ENCODE measurements at regions not wholly inside any gene's neighbourhood (a gene's known extent, or its start where the extent isn't known, plus 50 kb on each side); places are given as distances from the start of the nearest gene placed in this dataset.
"Not testable (repeated sequence)": the region's sequence is repeated elsewhere in the genome, so short reads cannot be mapped to it uniquely, and the experiment has no call there.

DNA sequence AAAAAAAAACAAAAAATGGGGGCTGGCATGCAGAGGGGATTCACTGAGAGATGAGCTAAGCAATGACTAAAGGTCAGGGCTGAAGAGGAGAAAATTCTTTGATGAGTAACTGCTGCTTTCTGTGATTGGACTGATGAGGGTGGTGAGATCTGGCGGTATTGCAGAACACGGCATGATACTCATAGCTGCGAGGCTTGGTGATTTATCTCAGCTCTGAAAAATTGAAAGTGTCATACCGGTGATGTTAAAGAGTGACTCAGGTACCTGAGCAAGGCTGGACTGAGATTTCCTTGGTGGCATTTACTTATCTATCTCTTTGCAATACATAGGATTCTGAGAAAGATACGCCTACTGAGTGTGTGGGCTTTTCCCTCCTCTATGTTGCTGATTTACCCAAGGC, 204.1 kb upstream of the DDX53 start:
- no peak for DNase-seq (ENCODE audit: low read depth)

- peak; percentile 85 for DNase-seq (ENCODE audit: low read depth)
Observed at GRCh38 chrX:22800360-22800759, 199.4 kb upstream of the DDX53 start.

GRCh38 chrX:22800806-22801205, 199.0 kb upstream of the DDX53 start:
- DNase-seq (ENCODE audit: low read depth), result peak; percentile 23

DNA sequence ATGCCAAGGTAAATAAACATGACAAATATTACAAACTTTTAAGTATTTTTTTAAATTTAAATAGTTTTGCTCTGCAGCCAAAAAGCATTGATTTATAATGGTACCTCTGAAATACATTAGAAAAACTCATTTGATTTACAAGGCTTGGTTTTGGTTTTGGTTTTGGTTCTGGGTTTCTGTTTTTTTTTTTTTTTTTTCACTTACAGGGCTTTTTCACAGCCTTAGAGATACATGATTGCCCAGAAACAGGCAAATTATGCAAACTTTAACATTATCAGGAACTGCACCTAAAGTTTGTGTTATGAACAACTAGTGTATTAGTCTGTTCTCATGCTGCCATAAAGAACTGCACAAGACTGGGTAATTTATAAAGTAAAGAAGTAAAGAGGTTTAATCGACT, 196.4 kb upstream of the DDX53 start:
- DNase-seq (ENCODE audit: low read depth), result no peak

GRCh38 chrX:22810876-22811275, 188.9 kb upstream of the DDX53 start:
- no peak for DNase-seq (ENCODE audit: low read depth)

- peak; percentile 0 for DNase-seq (ENCODE audit: low read depth)
Observed at GRCh38 chrX:22818061-22818460, 181.7 kb upstream of the DDX53 start.

DNA sequence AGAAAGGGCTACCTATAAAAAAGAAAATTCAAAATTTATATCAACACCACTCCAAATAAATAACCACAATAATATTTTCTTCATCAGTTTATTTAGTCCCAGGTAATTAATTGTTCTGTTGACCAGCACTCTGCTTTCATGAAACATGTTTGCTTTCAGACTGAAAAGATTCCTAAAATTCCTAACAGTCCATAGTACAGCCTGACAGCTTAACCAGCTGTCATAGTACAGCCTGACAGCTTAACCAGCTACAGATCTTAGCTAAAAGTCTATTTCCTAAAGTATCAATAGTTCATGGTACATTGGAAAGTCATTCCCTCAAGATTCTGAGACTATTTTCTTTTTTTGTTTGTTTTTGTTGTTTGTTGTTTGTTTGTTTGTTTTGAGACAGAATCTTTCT, 144.1 kb upstream of the DDX53 start:
- DNase-seq (ENCODE audit: low read depth), result no peak

GRCh38 chrX:22859642-22860041, 140.1 kb upstream of the DDX53 start:
- DNase-seq (ENCODE audit: low read depth), result no peak

DNA sequence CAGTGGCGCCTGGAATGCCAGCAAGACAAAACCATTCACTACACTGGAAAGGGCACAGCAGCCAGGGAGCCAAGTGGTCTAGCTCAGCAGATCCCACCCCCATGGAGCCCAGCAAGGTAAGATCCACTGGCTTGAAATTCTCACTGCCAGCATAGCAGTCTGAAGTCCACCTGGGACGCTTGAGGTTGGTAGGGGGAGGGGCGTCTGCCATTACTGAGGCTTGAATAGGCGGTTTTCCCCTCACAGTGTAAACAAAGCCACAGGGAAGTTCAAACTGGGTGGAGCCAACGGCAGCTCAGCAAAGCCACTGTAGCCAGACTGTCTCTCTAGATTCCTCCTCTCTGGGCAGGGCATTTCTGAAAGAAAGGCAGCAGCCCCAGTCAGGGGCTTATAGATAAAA, 133.0 kb upstream of the DDX53 start:
- DNase-seq (ENCODE audit: low read depth), result not testable (repeated sequence)

- DNase-seq (ENCODE audit: low read depth), result no peak
Observed at GRCh38 chrX:22882543-22882942, 117.2 kb upstream of the DDX53 start.

DNA sequence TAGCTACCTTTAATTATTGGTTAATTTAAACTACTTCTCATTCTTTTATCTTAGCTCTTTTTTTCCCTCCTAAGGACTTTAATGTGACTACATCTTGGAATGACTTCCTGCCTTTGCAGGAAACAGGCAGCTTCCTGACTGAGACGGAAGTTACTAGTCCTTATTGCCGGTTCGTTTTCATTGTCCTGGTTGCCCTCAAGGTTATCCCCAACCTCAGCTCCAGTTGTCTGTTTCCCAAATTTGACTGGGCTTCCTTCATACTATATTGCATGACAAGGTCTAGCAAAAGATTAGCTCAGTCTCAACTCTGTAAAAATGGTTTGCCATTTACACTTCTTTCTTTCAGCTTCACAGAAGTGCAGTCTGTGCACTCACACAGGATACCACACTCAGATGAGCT, 109.9 kb upstream of the DDX53 start:
- DNase-seq (ENCODE audit: low read depth), result no peak

DNA sequence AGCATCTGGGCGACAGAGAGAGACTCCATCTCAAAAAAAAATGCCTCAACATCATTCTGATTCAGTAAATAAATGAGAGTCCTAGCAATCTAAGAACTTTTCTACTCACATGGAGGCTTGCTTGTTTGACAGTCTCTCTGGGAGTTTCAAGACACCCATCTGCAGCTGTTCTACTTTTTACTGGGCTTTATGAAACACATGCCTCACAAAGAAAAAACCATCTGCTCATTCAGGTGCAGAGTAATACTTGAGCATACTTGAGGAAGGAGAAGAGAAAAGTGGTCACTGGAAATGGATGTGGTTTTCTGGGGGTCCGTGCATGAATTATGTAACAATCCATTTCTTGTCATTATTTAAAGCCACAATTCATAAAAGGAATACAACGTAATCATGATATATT, 87.1 kb upstream of the DDX53 start:
- no peak for DNase-seq (ENCODE audit: low read depth)

GRCh38 chrX:22922961-22923360, 76.8 kb upstream of the DDX53 start:
- DNase-seq (ENCODE audit: low read depth), result peak; percentile 1

DNA sequence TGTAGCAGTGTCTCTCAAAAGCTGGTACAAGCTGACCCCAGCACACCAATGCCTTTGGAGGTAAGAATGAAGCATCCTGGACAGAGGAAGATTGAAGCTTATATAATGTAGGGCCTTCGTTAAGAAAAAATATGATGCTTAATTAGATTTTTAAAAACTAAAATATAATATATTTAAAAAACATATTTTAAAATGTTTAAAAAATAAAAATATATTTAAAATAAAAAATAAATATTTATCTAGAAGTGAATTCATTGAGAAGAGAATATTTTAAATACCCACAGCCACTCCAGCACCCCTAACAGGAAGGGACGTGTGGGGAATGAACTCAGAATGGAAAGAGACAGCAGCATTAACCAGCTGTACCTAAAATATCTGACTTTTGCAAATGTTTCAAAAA, 65.1 kb upstream of the DDX53 start:
- DNase-seq (ENCODE audit: low read depth), result no peak

DNA sequence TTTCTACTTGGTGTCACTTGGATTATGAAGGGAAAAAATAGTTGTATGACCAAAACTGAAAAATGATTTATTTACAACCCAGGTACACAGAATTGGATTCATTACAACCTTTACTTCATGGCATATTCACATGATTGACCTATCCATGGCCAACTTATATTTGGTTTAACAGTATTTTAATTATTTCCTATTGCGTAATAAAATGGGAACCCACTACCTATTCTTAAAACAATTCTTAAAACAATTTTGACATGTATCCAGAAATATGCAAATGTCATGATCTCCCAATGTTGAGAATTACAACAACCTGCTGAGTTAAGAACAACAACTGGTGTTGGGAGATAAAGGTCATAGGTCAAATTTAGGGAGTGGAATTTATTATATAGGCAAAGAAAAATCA, 54.8 kb upstream of the DDX53 start:
- no peak for DNase-seq (ENCODE audit: low read depth)
